GM12892 (cell line): ENCODE measurements at regions not wholly inside any gene's neighbourhood (a gene's known extent, or its start where the extent isn't known, plus 50 kb on each side); places are given as distances from the start of the nearest gene placed in this dataset.

Source experiments
- DNase-seq: peaks from one replicate; pipeline ENCODE4 v3.0.0; 2011; ENCODE audit not compliant: insufficient read length
- FAIRE-seq: peaks from 2 replicates; lab custom pipeline; 2011; peaks lifted over from hg19 to GRCh38; lab: Jason Lieb, UNC
- POLR2A ChIP-seq: IDR thresholded peaks from 2 replicates; pipeline ENCODE4 v1.6.1; 2011; ENCODE audit warnings: low read depth, low read length, control low read depth
- POLR2AphosphoS5 ChIP-seq: IDR thresholded peaks from 2 replicates; pipeline ENCODE4 v1.6.1; 2011; ENCODE audit warnings: low read depth, low read length, control low read depth
- TAF1 ChIP-seq: IDR thresholded peaks from 2 replicates; pipeline ENCODE4 v1.6.1; 2011; ENCODE audit warnings: low read depth, mild to moderate bottlenecking, control low read depth, low read length, borderline replicate concordance

DNA sequence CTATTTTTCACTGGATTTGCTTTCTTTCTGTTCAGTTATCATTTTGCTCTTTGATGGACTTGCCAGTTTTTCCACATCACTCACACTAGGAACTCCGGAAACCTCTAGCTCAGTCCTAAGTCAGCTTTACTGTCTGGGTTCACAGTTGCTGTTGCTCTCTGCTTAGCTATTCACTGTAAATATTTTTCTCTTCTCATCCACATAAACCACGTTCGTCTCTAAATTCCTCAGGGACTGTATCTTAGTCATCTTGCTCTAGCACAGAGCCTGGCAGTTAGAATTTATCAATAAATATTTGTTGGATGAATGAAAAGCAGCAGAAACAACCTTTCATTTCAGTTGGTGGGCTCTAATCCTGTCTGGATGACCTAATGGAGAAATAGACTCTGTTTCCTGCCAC lies 119.4 kb upstream of the DMD start:
- TF ChIP-seq TAF1 (no peak), POLR2AphosphoS5 (no peak), POLR2A (no peak)
- DNase-seq (no peak), FAIRE-seq (no peak)

DNA sequence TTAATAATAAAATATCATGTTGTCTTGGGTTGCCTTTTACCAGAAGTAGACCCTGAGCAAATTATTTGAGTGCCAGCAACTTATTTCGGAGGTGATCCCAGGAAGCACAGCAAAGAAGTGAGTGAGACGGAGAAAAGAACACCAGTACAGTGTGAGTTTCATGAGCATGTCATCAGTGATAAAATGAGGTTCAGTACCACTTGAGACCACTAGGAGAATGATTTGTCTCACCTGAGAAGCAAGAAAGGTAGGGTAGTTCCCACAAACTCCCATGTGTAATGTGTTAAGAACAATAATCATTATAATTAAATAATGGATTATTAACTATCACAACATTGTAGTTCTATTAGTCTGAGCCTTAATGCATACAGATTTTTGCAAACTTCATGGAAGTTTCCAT lies 112.8 kb upstream of the DMD start:
- TF ChIP-seq TAF1, result no peak
- TF ChIP-seq POLR2A, result no peak
- no peak for TF ChIP-seq POLR2AphosphoS5
- no peak for FAIRE-seq
- DNase-seq, result no peak

GRCh38 chrX:33307911-33308354 lies 96.6 kb upstream of the DMD start:
- DNase-seq, result no peak
- TF ChIP-seq POLR2AphosphoS5 (no peak), TAF1 (no peak), POLR2A (no peak)
- no peak for FAIRE-seq

DNA sequence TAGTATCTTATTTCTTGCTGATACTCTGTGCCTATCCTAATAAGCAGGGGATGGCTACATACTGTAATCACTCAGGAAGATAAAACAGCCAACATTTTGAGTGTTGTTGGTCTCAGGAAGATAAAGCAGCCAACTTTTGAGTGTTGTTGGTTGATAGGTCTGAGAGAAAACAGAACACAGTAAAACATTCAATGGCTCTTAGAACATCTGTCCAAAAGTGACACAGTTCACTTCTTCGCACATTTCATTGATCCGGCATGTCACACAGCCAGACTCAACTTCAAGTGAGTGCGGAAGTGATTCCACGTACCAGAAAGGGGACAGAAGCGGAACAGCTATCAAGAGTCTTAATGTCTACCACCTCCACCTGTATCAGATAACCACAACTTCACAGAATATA lies 87.3 kb upstream of the DMD start:
- no peak for FAIRE-seq
- DNase-seq, result no peak
- TF ChIP-seq POLR2A (no peak), TAF1 (no peak)

DNA sequence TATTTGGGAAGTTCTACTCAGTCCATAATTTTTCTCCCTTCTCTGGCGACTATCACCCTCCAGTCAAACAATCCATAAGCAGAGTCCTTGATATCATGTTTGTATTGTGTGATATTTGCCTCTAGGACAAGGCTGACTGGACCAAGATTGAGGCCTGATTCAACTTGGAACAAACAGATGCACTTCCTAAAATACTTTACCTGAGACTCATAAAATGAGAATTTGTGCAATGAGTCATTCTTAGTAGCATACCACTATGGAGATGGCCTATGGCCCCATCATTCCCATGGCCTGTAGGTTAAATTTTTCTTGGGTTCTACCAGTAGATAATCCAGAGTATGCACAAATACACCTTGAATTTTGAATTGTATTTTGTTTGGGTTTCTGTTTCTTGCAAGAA lies 74.2 kb upstream of the DMD start:
- no peak for TF ChIP-seq POLR2A
- TF ChIP-seq TAF1, result no peak
- no peak for TF ChIP-seq POLR2AphosphoS5
- no peak for FAIRE-seq
- no peak for DNase-seq

GRCh38 chrX:33277046-33277445 lies 65.7 kb upstream of the DMD start:
- FAIRE-seq, result no peak
- no peak for DNase-seq
- no peak for TF ChIP-seq POLR2A
- no peak for TF ChIP-seq TAF1
- TF ChIP-seq POLR2AphosphoS5, result no peak

- TF ChIP-seq TAF1 (no peak), POLR2A (no peak), POLR2AphosphoS5 (no peak)
- FAIRE-seq, result no peak
Observed at GRCh38 chrX:33273535-33273934, 62.2 kb upstream of the DMD start.

GRCh38 chrX:33272986-33273385 lies 61.6 kb upstream of the DMD start:
- no peak for DNase-seq
- TF ChIP-seq POLR2A (no peak), TAF1 (no peak), POLR2AphosphoS5 (no peak)
- FAIRE-seq, result no peak

More at GRCh38 chrX:33273535-33273934, 62.2 kb upstream of the DMD start:
- no peak for DNase-seq
